Right lung (tissue), 2 donors: ENCODE measurements at regions not wholly inside any gene's neighbourhood (a gene's known extent, or its start where the extent isn't known, plus 50 kb on each side); places are given as distances from the start of the nearest gene placed in this dataset.
A peak's percentile ranks its signal among the peaks of the same experiment; 100 is the strongest.

ENCODE experiments used
- DNase-seq, 2 donors: peaks; one replicate each; pipeline ENCODE4 v3.0.0-alpha.2; 2013

- DNase-seq, result no peak
These were observed 243.7 kb upstream of the PHYHIPL start for GRCh38 chr10:58932577-58933314.

- DNase-seq, result no peak
These were observed 240.1 kb upstream of the PHYHIPL start for GRCh38 chr10:58936364-58936763.

GRCh38 chr10:58937423-58937822, 239.0 kb upstream of the PHYHIPL start:
- DNase-seq, result no peak

DNA sequence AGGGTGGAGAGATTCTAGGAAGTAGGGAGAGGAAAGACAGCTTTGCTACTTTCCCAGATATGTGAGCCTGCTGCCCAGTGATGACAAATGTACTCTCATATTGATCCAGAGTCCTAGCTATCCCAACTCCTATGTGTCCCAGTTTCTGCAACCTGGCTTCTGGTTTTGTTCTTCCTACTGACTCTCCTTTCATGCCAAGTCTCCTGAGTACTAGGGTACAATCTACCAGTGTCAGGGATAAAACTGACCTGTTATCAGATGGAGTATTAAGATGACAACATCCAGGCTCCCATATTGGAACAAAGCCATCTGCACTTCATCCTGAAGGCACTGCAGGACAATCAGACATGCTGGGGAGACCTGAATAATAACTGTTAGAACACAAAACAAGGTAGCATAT, 233.7 kb upstream of the PHYHIPL start:
- DNase-seq, result no peak

- DNase-seq, result no peak
These were observed 233.1 kb upstream of the PHYHIPL start for GRCh38 chr10:58943256-58943890.

DNA sequence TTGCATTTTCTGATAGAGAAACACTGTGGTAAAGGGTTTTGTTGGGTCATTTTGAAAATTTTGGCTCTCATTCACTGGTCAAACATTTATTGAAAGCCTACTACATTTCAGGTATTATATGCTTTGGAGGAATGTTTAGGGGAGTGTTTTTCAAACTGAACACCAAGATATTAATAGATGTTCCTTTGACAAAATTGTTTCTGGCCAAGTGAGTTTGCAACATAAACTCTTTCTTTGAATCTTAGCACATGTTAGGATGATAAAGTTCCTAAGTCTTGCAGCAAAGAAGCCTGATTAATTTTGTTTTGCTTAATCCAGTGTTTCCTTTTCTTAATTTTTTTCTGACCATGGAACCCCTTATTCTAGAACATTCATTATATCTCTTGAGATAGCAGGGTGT, 232.5 kb upstream of the PHYHIPL start:
- DNase-seq, result no peak

GRCh38 chr10:58948303-58948702, 228.1 kb upstream of the PHYHIPL start:
- no peak for DNase-seq

GRCh38 chr10:58950618-58951017, 225.8 kb upstream of the PHYHIPL start:
- no peak for DNase-seq

- DNase-seq, result no peak
These were observed 225.4 kb upstream of the PHYHIPL start for GRCh38 chr10:58951087-58951486.

- no peak for DNase-seq
These were observed 224.7 kb upstream of the PHYHIPL start for GRCh38 chr10:58951746-58952145.

- DNase-seq, result no peak
These were observed 224.3 kb upstream of the PHYHIPL start for GRCh38 chr10:58952162-58952601.

DNA sequence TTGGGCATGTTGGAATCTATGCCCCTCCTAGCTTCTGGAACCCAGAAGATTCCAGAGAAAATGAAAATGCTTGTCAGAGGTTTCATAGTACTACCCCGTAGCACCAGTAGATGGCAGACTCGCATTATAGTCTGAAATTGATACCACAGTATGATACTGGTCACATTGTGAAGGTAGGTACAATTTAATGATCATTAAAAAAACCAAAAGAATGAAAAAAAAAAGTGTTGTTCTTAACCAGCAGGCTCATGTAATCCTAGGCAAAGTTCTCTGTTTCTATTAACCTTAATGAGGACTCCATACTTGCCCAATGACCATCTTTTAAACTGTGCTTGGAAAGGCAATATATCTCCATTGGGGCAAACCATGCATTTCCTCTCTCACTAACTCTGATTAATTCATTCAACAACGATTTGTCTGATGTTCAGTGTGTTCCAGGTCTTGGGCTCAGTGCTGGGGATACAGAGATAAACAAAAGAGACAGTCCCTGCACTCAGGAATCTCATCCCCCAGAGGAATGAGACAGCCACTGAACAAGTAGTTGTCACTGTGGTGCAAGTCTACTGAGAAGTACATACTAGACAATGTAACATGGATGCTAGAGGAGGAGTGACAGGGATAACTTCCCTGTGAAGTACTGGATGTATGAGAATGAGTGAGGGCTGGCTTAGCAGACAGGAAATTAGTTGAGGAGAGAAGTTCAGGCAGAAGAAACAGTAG, 223.5 kb upstream of the PHYHIPL start:
- DNase-seq, result peak; percentile 26 to 46

- DNase-seq, result no peak
These were observed 222.3 kb upstream of the PHYHIPL start for GRCh38 chr10:58954178-58954577.

DNA sequence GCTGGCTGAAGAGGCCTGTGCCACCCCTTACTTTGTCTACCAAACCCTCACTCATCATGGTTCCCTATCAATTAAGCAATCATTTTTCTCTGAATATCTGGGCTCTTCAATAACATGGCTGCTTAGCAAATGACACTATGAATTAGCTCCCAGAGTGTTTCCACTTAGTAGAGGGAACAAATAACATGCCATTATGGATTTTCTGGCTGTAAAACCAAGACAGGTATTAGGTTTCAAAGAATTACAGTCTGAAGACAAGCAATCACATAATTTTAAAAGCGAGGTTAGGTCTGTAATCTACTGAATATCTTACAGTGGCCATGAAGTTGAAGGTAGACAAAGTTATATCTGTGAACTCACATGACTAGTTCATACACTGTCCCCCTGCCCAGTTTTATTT, 220.8 kb upstream of the PHYHIPL start:
- no peak for DNase-seq

DNA sequence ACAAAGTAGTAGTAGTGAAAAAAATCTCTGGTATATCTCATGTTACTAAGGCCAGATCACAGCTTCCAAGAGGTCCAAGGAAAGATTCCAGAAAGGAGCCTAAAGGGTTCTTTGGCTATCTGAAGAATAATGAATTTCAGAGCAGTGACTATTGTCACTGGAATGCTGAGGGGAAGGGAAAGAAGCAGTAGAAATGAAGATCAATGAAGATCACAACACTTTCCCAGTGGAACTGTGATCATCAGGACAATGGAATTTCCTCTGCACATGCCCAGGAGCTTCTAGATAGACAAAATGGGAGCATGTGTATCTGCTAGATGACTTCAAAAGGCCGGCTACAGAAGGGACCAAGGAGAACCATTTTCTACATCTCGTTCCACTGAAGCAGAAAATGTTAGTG, 219.5 kb upstream of the PHYHIPL start:
- no peak for DNase-seq

GRCh38 chr10:58957517-58957916, 218.9 kb upstream of the PHYHIPL start:
- DNase-seq, result no peak

GRCh38 chr10:58963101-58963534, 213.3 kb upstream of the PHYHIPL start:
- no peak for DNase-seq

DNA sequence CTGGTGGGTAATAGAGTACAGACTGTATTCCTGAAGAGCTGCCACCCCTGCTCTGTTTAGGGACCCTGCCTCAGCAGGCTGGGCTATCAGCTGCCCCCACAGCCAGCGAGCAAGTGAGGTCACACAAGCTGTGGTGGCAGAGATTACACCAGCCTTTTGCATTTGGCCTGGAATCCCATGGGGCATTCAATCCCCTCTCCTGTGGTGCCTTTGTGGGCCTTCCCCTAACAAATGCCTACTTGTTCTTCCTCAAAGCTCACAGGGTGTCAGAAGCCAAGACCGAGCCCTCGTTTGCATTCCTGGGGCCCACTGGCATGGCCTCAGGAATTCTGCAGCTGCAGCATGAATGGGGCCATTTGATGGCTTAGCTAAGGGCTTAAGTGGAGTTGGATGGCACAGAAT, 212.7 kb upstream of the PHYHIPL start:
- DNase-seq, result no peak

- DNase-seq, result no peak
These were observed 210.6 kb upstream of the PHYHIPL start for GRCh38 chr10:58965855-58966254.

- DNase-seq, result peak in 1 of 2 donors; percentile 9
These were observed 208.7 kb upstream of the PHYHIPL start for GRCh38 chr10:58967551-58968388.

- no peak for DNase-seq
These were observed 208.1 kb upstream of the PHYHIPL start for GRCh38 chr10:58968389-58968755.

DNA sequence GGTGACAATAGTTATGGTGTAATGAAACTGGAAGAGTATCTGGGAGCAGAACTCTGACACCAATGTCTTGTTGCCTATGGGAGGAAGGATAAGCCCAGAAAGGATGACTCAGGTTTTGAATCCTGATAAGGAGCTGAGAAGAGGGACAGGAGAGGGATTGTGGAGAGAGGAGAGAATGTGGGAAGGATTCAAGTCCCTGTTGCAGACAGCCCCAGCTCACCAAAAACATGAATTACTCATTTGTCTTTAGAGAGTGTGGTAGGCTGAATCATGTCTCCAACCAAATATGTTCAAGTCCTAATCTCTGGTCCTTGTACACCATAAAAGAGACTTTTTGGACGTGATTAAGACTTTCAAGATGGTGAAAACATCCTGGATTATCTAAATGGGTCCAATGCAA, 206.9 kb upstream of the PHYHIPL start:
- DNase-seq, result no peak
